ENCODE measurements at regions not wholly inside any gene's neighbourhood (a gene's known extent, or its start where the extent isn't known, plus 50 kb on each side); places are given as distances from the start of the nearest gene placed in this dataset.
"Not testable (repeated sequence)": the region's sequence is repeated elsewhere in the genome, so short reads cannot be mapped to it uniquely, and the experiment has no call there.

DNA sequence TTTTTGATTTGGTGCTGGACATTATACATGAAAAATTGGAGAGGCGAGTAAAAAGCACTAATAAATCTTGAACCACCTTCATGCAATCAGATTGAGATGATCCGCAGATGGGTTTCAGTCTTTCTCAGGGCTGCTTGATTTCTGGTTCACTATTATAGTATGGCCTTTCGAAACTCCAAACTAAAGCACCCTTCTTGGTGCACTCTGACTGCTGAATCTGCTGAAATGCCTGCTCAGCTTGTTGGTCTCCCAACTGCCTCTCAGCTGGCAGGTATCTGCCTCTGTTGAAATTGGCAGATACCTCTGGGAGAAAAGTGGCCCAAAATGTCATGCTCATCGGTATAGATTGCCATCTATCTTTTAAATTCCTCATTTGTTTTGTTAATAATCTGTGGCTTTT is 102.5 kb upstream of the WIPF3 start:
- H3K36me3 ChIP-seq (ENCODE audit: insufficient read depth, insufficient read length, low read length); H3K4me3 ChIP-seq (ENCODE audit: insufficient read length, low read depth); H3K9ac ChIP-seq (ENCODE audit: insufficient read length, low read depth); H3K27me3 ChIP-seq (ENCODE audit: insufficient read depth, insufficient read length); H3K9me3 ChIP-seq (ENCODE audit: insufficient read depth, low read length); H3K4me1 ChIP-seq (ENCODE audit: insufficient read depth, insufficient read length); DNase-seq (ENCODE audit: low read depth, low spot score): not testable (repeated sequence)

DNA sequence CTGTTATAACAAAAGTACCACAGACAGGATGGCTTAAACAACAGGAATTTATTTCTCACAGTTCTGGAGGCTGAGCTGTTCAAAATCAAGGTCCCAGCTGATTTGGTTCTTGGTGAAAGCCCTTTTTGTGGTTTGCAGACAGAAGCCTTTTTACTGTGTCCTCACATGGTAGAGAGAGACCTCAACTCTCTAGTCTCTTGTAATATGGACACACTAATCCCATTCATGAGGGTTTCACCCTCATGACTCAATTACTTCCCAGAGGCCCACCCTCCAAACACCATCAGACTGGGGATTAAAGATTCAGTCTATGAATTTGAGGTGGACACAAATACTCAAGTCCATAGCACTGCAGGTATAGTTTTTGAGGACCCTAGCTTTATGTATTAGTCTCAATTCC is 97.3 kb upstream of the WIPF3 start:
- not testable (repeated sequence) for H3K9me3 ChIP-seq (ENCODE audit: insufficient read depth, low read length); DNase-seq (ENCODE audit: low read depth, low spot score); H3K4me3 ChIP-seq (ENCODE audit: insufficient read length, low read depth); H3K4me1 ChIP-seq (ENCODE audit: insufficient read depth, insufficient read length); H3K36me3 ChIP-seq (ENCODE audit: insufficient read depth, insufficient read length, low read length); H3K9ac ChIP-seq (ENCODE audit: insufficient read length, low read depth); H3K27me3 ChIP-seq (ENCODE audit: insufficient read depth, insufficient read length)

DNA sequence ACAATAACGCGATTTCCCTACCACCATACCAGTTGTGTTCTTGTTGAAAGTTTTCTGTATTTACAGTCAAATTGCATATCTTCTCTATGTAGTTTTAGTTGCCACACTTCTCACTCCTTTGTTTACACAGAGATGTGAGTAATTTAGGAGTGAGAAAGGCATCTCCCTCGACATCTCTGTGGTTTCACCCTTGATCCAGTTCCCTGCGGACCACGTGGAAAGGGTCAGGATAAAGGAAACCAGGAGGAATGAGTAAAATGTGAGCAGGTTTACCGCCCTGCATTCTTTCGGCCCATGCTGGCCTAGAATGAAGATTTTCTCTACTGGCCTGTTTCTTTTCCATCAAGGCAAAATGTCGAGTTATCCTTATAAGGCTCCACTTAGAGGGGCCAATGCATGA is 83.2 kb upstream of the WIPF3 start:
- H3K36me3 ChIP-seq (ENCODE audit: insufficient read depth, insufficient read length, low read length); H3K27me3 ChIP-seq (ENCODE audit: insufficient read depth, insufficient read length); H3K4me1 ChIP-seq (ENCODE audit: insufficient read depth, insufficient read length); H3K9me3 ChIP-seq (ENCODE audit: insufficient read depth, low read length); H3K4me3 ChIP-seq (ENCODE audit: insufficient read length, low read depth); H3K9ac ChIP-seq (ENCODE audit: insufficient read length, low read depth): not testable (repeated sequence)
- DNase-seq (ENCODE audit: low read depth, low spot score): peak; percentile 5

DNA sequence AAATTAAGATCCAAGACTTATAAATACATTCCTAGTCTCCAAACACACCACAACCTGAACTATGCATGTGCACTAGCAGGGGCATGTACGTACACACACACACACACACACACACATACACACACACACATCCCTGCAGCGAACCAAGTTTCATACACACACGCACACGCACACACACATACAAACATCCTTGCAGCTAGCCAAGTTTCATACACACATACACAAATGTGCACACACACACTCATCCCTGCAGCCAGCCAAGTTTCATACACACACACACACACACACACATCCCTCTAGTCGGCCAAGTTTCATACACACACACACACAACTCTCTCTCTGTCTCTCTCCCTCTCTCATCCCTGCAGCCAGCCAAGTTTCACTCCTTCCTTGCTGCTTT is 82.7 kb upstream of the WIPF3 start:
- H3K4me3 ChIP-seq (ENCODE audit: insufficient read length, low read depth): no peak overlapping the region
- H3K9me3 ChIP-seq (ENCODE audit: insufficient read depth, low read length): no peaks in the 10 kb centered on the region; the same call in 1 of the 2 replicates
- H3K9ac ChIP-seq (ENCODE audit: insufficient read length, low read depth): no peak overlapping the region
- DNase-seq (ENCODE audit: low read depth, low spot score): no peak
- no peaks in the 10 kb centered on the region for H3K4me1 ChIP-seq (ENCODE audit: insufficient read depth, insufficient read length)
- no peaks in the 10 kb centered on the region for H3K27me3 ChIP-seq (ENCODE audit: insufficient read depth, insufficient read length)
- H3K36me3 ChIP-seq (ENCODE audit: insufficient read depth, insufficient read length, low read length): no peaks in the 10 kb centered on the region
- TF ChIP-seq ZNF274 (IDR thresholded peaks at IDR 0.05; ENCODE audit: low read depth, low read length) (no peak), SUZ12 (IDR thresholded peaks at IDR 0.05; ENCODE audit: extremely low read depth, insufficient read depth, insufficient read length) (no peak), YY1 (IDR thresholded peaks at IDR 0.05; ENCODE audit: insufficient read depth, insufficient read length) (no peak)

DNA sequence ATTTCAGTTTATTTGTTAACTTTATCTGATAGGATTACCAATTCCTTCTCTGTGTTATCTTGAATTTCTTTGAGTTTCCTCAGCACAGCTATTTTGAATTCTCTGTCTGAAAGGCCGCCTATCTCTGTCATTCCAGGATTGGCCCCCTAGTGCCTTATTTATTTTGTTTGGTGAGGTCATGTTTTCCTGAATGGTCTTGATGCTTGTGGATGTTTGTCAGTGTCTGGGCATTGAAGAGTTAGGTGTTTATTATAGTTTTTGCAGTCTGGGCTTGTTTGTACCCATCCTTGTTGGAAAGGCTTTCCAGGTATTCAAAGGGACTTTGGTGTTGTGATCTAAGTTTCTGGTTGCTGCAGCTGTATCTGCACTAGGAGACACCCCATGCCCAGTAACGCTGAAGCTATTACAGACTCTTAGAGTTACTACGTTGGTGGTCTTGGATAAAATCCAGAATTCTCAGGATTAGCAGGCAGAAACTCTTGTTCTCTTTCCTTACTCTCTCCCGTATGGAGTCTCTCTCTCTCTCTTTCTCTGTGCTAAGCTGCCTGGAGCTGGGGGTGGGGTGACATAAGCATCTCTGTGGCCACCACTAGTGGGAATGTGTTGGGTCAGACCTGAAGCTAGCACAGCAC is 76.7 kb upstream of the WIPF3 start:
- DNase-seq (ENCODE audit: low read depth, low spot score); H3K9me3 ChIP-seq (ENCODE audit: insufficient read depth, low read length); H3K27me3 ChIP-seq (ENCODE audit: insufficient read depth, insufficient read length): not testable (repeated sequence)

DNA sequence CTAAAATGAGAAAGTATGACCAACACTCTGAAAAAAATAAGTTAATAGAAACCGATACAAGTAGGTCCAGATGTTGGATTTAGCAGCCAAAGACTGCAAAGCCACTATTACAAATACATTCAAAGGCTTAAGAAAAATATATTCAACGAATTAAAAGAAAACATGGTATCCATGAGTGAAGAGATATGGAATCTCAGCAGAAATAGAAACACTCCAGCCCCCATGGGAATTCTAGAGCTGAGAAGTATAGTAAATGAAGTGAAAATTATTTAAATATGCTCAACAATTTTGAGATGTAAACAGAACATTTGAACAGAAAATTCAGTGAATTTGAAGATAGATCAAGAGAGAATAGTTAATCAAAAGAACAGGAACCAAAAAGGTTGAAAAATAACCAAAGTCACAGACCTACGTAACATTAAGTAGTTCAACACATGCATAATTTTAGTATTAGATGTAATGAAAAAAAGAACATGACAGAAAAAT is 72.0 kb upstream of the WIPF3 start:
- no peak for TF ChIP-seq ZNF274 (IDR thresholded peaks at IDR 0.05; ENCODE audit: low read depth, low read length)
- no peak for TF ChIP-seq SUZ12 (IDR thresholded peaks at IDR 0.05; ENCODE audit: extremely low read depth, insufficient read depth, insufficient read length)
- TF ChIP-seq YY1 (IDR thresholded peaks at IDR 0.05; ENCODE audit: insufficient read depth, insufficient read length): no peak
- Histone ChIP-seq H3K4me3 (ENCODE audit: insufficient read length, low read depth) (no peak overlapping the region), H3K9me3 (ENCODE audit: insufficient read depth, low read length) (no peaks in the 10 kb centered on the region), H3K9ac (ENCODE audit: insufficient read length, low read depth) (no peak overlapping the region), H3K27me3 (ENCODE audit: insufficient read depth, insufficient read length) (no peaks in the 10 kb centered on the region), H3K4me1 (ENCODE audit: insufficient read depth, insufficient read length) (no peaks in the 10 kb centered on the region), H3K36me3 (ENCODE audit: insufficient read depth, insufficient read length, low read length) (no peaks in the 10 kb centered on the region)
- no peak for DNase-seq (ENCODE audit: low read depth, low spot score)

More for the DNA sequence above, 76.7 kb upstream of the WIPF3 start:
- H3K4me3 ChIP-seq (ENCODE audit: insufficient read length, low read depth); H3K9ac ChIP-seq (ENCODE audit: insufficient read length, low read depth); H3K36me3 ChIP-seq (ENCODE audit: insufficient read depth, insufficient read length, low read length); H3K4me1 ChIP-seq (ENCODE audit: insufficient read depth, insufficient read length): not testable (repeated sequence)

DNA sequence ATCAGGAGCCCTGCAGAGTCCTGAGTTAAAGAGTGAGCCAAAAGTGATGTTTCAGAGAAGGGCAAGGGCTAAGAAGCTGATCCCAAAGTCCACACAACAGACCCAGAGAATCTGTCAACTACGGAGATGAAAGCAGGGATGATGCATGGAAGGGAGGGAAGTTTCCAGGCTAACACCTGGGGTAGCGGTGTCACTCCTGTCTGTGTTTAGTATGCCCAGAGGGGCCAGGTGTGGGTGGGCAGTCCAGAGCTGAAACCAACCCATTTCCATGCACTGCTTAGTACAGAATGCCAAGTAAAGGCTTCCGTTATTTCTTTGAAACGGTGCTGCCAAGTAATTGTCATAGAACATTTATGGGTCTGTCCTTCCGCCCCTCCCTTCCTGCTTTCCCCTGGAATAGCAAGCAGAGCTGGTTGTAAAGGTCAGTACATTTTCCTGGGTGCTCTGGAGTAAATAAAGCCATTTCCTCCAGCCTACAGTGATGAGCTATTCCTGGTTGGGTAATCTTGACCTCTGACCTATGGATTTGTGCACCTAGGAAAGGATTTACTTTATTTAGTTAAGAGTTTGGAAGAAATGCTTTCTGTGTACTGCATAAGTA is 58.6 kb upstream of the WIPF3 start:
- not testable (repeated sequence) for H3K4me3 ChIP-seq (ENCODE audit: insufficient read length, low read depth); H3K9ac ChIP-seq (ENCODE audit: insufficient read length, low read depth); H3K4me1 ChIP-seq (ENCODE audit: insufficient read depth, insufficient read length); H3K36me3 ChIP-seq (ENCODE audit: insufficient read depth, insufficient read length, low read length); H3K9me3 ChIP-seq (ENCODE audit: insufficient read depth, low read length); DNase-seq (ENCODE audit: low read depth, low spot score); H3K27me3 ChIP-seq (ENCODE audit: insufficient read depth, insufficient read length)

DNA sequence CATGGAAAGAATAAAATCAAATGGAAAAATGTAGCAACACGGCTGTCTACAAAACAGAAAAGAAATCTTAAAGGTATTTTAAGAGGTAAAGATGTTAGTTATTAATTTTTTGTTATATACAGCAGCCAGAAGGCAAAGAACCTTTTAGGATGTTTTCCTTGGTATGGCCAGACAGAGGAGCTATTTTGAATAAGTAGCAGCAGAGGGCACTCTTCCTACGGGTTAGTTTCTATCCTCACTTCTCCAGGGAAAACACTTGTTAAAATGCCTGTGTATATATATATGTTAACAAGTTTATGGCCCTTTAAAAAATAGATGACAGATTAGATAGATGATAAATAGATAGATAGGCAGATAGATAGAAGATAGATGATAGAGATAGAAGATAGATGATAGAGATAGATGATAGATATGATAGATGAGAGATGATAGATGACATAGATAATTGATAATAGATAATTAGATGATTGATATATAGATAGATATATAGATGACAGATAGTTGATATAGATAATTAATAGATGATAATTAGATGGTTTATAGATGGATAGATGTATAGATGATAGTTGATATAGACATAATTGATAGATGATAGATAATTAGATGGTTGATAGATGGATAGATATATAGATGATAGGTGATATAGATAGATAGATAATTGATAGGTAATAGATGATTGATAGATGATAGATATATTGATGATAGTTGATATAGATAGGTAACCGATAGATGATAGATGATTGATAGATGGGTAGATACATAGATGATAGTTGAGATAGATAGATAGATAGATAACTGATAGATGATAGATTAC is 57.8 kb upstream of the WIPF3 start:
- H3K9ac ChIP-seq (ENCODE audit: insufficient read length, low read depth): no peak overlapping the region
- TF ChIP-seq YY1 (IDR thresholded peaks at IDR 0.05; ENCODE audit: insufficient read depth, insufficient read length) (no peak), ZNF274 (IDR thresholded peaks at IDR 0.05; ENCODE audit: low read depth, low read length) (no peak), SUZ12 (IDR thresholded peaks at IDR 0.05; ENCODE audit: extremely low read depth, insufficient read depth, insufficient read length) (no peak)
- no peak overlapping the region for H3K4me3 ChIP-seq (ENCODE audit: insufficient read length, low read depth)
- H3K9me3 ChIP-seq (ENCODE audit: insufficient read depth, low read length): no peaks in the 10 kb centered on the region
- no peaks in the 10 kb centered on the region for H3K4me1 ChIP-seq (ENCODE audit: insufficient read depth, insufficient read length)
- no peaks in the 10 kb centered on the region for H3K36me3 ChIP-seq (ENCODE audit: insufficient read depth, insufficient read length, low read length)
- no peaks in the 10 kb centered on the region for H3K27me3 ChIP-seq (ENCODE audit: insufficient read depth, insufficient read length)
- peak; percentile 33 for DNase-seq (ENCODE audit: low read depth, low spot score)
